Muscle of back (tissue), 3 donors: ENCODE measurements at regions not wholly inside any gene's neighbourhood (a gene's known extent, or its start where the extent isn't known, plus 50 kb on each side); places are given as distances from the start of the nearest gene placed in this dataset.

Experiments used
- DNase-seq, 3 donors: peaks; one replicate each; pipeline versions ENCODE4 v3.0.0 to v3.0.0-alpha.2; 2013

DNA sequence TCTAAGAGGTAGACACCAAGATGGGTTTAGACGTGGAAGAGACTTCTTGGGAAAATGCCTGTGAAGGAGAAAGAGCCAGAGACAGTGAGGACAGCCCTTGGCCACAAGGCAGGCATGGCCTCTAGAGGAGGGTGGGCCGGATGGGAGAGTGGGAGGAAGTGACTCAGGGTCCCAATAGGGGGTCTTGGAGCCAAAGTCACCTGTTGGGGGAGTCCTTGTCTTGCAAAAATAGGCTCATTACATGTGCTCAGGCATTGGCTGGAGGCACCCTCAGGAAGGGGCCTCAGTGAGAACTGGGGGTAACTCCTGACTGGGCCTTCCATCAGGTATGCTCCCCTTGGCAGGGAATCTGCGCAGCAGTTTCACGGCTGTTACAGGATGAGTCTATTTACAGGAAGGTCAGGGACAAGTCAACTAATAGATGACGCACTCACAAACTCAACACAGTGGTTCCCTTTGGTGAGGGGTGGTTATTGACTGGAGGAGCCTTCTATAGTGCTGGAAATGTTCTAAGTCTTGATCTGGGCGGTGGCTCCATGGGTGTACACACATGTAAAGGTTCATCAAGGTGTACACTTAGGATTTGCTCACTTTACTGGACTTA lies 259.6 kb downstream of the XXYLT1 start:
- no peak for DNase-seq

DNA sequence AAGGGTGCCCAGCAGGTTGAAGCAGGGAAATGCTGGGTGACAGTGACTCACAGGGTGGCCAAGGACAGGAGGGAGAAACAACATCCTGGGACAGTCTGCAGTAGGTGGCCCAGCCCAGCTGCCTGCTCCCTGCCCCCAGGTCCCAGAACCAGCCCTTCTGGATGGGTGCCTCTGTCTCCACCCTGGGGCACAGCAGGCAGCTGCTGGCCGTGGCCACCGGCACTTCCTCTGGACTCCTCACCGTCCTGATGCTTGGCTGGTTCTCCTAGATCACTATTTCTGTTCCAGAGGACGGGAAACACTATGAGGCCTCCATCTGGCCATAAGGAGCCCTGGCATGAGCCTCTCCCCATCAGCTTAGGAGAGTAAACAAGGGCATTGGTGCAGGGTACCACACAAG lies 258.9 kb downstream of the XXYLT1 start:
- no peak for DNase-seq

DNA sequence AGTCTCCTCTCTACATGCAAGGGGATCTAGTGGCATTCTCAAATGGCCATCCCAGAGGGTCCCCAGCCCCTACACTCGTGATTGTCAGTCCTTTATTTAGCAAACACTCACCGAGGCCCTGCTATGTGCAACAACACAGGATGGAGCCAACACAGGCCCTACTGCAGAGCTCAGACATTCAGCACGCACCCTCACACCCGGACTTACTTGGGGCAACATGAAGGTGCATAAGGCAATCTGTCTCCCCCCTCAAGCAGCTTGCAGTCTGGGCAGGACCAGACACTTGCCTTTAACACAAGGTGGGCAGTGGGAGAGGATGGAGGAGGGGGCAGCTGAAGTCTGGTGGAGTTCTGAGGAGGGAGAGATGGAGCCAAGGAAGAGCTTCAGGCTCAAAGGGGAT lies 258.4 kb downstream of the XXYLT1 start:
- DNase-seq, result no peak

GRCh38 chr3:195013411-195014361 lies 257.3 kb downstream of the XXYLT1 start:
- DNase-seq, result no peak

GRCh38 chr3:195015021-195015420 lies 255.9 kb downstream of the XXYLT1 start:
- no peak for DNase-seq

DNA sequence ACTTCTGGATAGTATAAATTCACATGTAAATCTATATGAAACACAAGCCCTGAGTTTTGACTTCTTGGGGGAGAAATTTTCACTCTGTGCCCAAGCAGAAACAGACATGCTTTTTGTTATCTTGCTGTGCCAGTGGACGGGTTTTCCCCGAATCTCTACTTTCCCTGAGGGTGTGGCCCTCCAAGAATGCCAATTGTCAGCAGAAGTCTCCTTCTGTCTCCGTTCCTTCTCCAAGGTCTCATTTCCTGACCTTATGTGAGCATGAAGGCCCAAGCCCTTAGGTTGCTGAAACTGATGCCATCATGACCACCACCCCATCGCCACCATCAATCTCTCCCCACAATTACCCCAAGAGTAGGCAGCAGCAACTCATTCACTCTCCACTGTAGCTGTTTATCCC lies 253.8 kb downstream of the XXYLT1 start:
- DNase-seq, result no peak
